Activated CD4-positive, alpha-beta T cell treated with anti-CD3 and anti-CD28 coated beads, Interleukin-2, amount 10 ng/mL, durations not matched to agents 24 days and 14 days (primary cell): ENCODE measurements at regions not wholly inside any gene's neighbourhood (a gene's known extent, or its start where the extent isn't known, plus 50 kb on each side); places are given as distances from the start of the nearest gene placed in this dataset.
A peak's percentile ranks its signal among the peaks of the same experiment; 100 is the strongest.

ENCODE experiments used
- DNase-seq: peaks from one replicate; pipeline ENCODE4 v3.0.0; 2022
- H3K27ac Mint-ChIP-seq: one replicate; pipeline ENCODE4 v1.8.0; 2022; ENCODE audit warnings: mild to moderate bottlenecking, mixed read lengths
- H3K27me3 Mint-ChIP-seq: one replicate; pipeline ENCODE4 v1.8.0; 2022; ENCODE audit warnings: mixed read lengths
- H3K36me3 Mint-ChIP-seq: one replicate; pipeline ENCODE4 v1.8.0; 2022; ENCODE audit warnings: low read depth, mild to moderate bottlenecking, mixed read lengths
- H3K4me1 Mint-ChIP-seq: one replicate; pipeline ENCODE4 v1.8.0; 2021; ENCODE audit warnings: mixed read lengths
- H3K4me3 Mint-ChIP-seq: one replicate; pipeline ENCODE4 v1.8.0; 2022; ENCODE audit warnings: mild to moderate bottlenecking, moderate library complexity, mixed read lengths
- H3K9me3 Mint-ChIP-seq: one replicate; pipeline ENCODE4 v1.8.0; 2021; ENCODE audit warnings: mixed read lengths
- intact Hi-C: fragments of 100-400 bp; cut with micrococcal nuclease; formaldehyde crosslinking; loops from one replicate; pipeline ENCODE4 v1.15.1; 2023

GRCh38 chr12:25806271-25806670 is 152.2 kb upstream of the RASSF8 start:
- Mint-ChIP-seq H3K9me3 (peaks cover 11% of the 10 kb centered on the region), H3K4me3 (peak overlapping the region; percentile 16)

GRCh38 chr12:25808604-25809003 is 149.9 kb upstream of the RASSF8 start:
- no peaks in the 10 kb centered on the region for H3K27me3 Mint-ChIP-seq
- intact Hi-C loops: no loop called here
- no peak overlapping the region for H3K4me3 Mint-ChIP-seq
- peaks cover 30% of the 10 kb centered on the region for H3K4me1 Mint-ChIP-seq
- no peak for DNase-seq
- no peak overlapping the region for H3K27ac Mint-ChIP-seq
- H3K9me3 Mint-ChIP-seq: peaks cover 11% of the 10 kb centered on the region
- no peaks in the 10 kb centered on the region for H3K36me3 Mint-ChIP-seq

More at GRCh38 chr12:25806271-25806670, 152.2 kb upstream of the RASSF8 start:
- DNase-seq: peak; percentile 71
- H3K27me3 Mint-ChIP-seq: no peaks in the 10 kb centered on the region
- H3K4me1 Mint-ChIP-seq: peaks cover 23% of the 10 kb centered on the region
- peak overlapping the region; percentile 12 for H3K27ac Mint-ChIP-seq
- no peaks in the 10 kb centered on the region for H3K36me3 Mint-ChIP-seq
- intact Hi-C loops: no loop called here

- Mint-ChIP-seq H3K4me1 (peaks cover 28% of the 10 kb centered on the region), H3K27ac (no peak overlapping the region), H3K36me3 (no peaks in the 10 kb centered on the region), H3K27me3 (no peaks in the 10 kb centered on the region), H3K4me3 (no peak overlapping the region), H3K9me3 (peaks cover 11% of the 10 kb centered on the region)
- DNase-seq: no peak
- intact Hi-C loops: no loop called here
Observed at GRCh38 chr12:25810683-25811082, 147.8 kb upstream of the RASSF8 start.

GRCh38 chr12:25811656-25812126 is 146.8 kb upstream of the RASSF8 start:
- intact Hi-C loops: no loop called here
- Mint-ChIP-seq H3K4me3 (no peak overlapping the region), H3K36me3 (no peaks in the 10 kb centered on the region), H3K27me3 (no peaks in the 10 kb centered on the region), H3K27ac (no peak overlapping the region), H3K9me3 (peaks cover 11% of the 10 kb centered on the region), H3K4me1 (peaks cover 23% of the 10 kb centered on the region)
- DNase-seq: no peak

GRCh38 chr12:25812295-25812694 is 146.2 kb upstream of the RASSF8 start:
- no peaks in the 10 kb centered on the region for H3K36me3 Mint-ChIP-seq
- H3K27me3 Mint-ChIP-seq: no peaks in the 10 kb centered on the region
- intact Hi-C loops: no loop called here
- H3K4me3 Mint-ChIP-seq: no peak overlapping the region
- no peak overlapping the region for H3K27ac Mint-ChIP-seq
- peaks cover 20% of the 10 kb centered on the region for H3K4me1 Mint-ChIP-seq
- DNase-seq: no peak
- peaks cover 11% of the 10 kb centered on the region for H3K9me3 Mint-ChIP-seq

GRCh38 chr12:25813843-25814242 is 144.6 kb upstream of the RASSF8 start:
- Mint-ChIP-seq H3K9me3 (peaks cover 3% of the 10 kb centered on the region), H3K4me1 (peaks cover 15% of the 10 kb centered on the region)

GRCh38 chr12:25816637-25817036 is 141.8 kb upstream of the RASSF8 start:
- DNase-seq: no peak
- H3K4me3 Mint-ChIP-seq: no peak overlapping the region
- no peaks in the 10 kb centered on the region for H3K9me3 Mint-ChIP-seq
- intact Hi-C loops: no loop called here
- H3K27me3 Mint-ChIP-seq: peaks cover 10% of the 10 kb centered on the region
- no peaks in the 10 kb centered on the region for H3K36me3 Mint-ChIP-seq
- H3K4me1 Mint-ChIP-seq: peaks cover 9% of the 10 kb centered on the region
- H3K27ac Mint-ChIP-seq: no peak overlapping the region

More at GRCh38 chr12:25813843-25814242, 144.6 kb upstream of the RASSF8 start:
- no peak overlapping the region for H3K27ac Mint-ChIP-seq
- DNase-seq: no peak
- intact Hi-C loops: no loop called here
- H3K4me3 Mint-ChIP-seq: no peak overlapping the region
- no peaks in the 10 kb centered on the region for H3K36me3 Mint-ChIP-seq
- H3K27me3 Mint-ChIP-seq: peaks cover under 1% of the 10 kb centered on the region

- intact Hi-C loops: no loop called here
- DNase-seq: no peak
- Mint-ChIP-seq H3K36me3 (no peaks in the 10 kb centered on the region), H3K9me3 (no peaks in the 10 kb centered on the region), H3K27ac (no peak overlapping the region), H3K27me3 (peaks cover 10% of the 10 kb centered on the region), H3K4me1 (peaks cover 4% of the 10 kb centered on the region), H3K4me3 (no peak overlapping the region)
Observed at GRCh38 chr12:25817166-25817565, 141.3 kb upstream of the RASSF8 start.

GRCh38 chr12:25818596-25819390 is 139.7 kb upstream of the RASSF8 start:
- Mint-ChIP-seq H3K9me3 (no peaks in the 10 kb centered on the region), H3K36me3 (no peaks in the 10 kb centered on the region), H3K4me3 (no peak overlapping the region), H3K27me3 (peaks cover 10% of the 10 kb centered on the region), H3K27ac (no peak overlapping the region), H3K4me1 (peaks cover 4% of the 10 kb centered on the region)
- no peak for DNase-seq
- intact Hi-C loops: no loop called here

- H3K27ac Mint-ChIP-seq: no peak overlapping the region
- DNase-seq: no peak
- H3K9me3 Mint-ChIP-seq: no peaks in the 10 kb centered on the region
Observed at GRCh38 chr12:25819691-25820090, 138.8 kb upstream of the RASSF8 start.

GRCh38 chr12:25822281-25822680 is 136.2 kb upstream of the RASSF8 start:
- Mint-ChIP-seq H3K27me3 (peaks cover 12% of the 10 kb centered on the region), H3K27ac (no peak overlapping the region), H3K9me3 (no peaks in the 10 kb centered on the region), H3K4me1 (no peaks in the 10 kb centered on the region), H3K4me3 (no peak overlapping the region), H3K36me3 (no peaks in the 10 kb centered on the region)
- intact Hi-C loops: no loop called here
- no peak for DNase-seq

More at GRCh38 chr12:25819691-25820090, 138.8 kb upstream of the RASSF8 start:
- Mint-ChIP-seq H3K4me1 (peaks cover 4% of the 10 kb centered on the region), H3K27me3 (peaks cover 12% of the 10 kb centered on the region), H3K36me3 (no peaks in the 10 kb centered on the region), H3K4me3 (no peak overlapping the region)
- intact Hi-C loops: no loop called here

- Mint-ChIP-seq H3K27ac (no peak overlapping the region), H3K36me3 (no peaks in the 10 kb centered on the region), H3K27me3 (peaks cover 7% of the 10 kb centered on the region), H3K9me3 (no peaks in the 10 kb centered on the region), H3K4me3 (no peak overlapping the region), H3K4me1 (no peaks in the 10 kb centered on the region)
- no peak for DNase-seq
- intact Hi-C loops: no loop called here
Observed at GRCh38 chr12:25824734-25825133, 133.7 kb upstream of the RASSF8 start.

GRCh38 chr12:25825446-25825845 is 133.0 kb upstream of the RASSF8 start:
- H3K9me3 Mint-ChIP-seq: no peaks in the 10 kb centered on the region
- no peak overlapping the region for H3K4me3 Mint-ChIP-seq
- H3K4me1 Mint-ChIP-seq: no peaks in the 10 kb centered on the region
- no peaks in the 10 kb centered on the region for H3K36me3 Mint-ChIP-seq
- peaks cover 4% of the 10 kb centered on the region for H3K27me3 Mint-ChIP-seq
- H3K27ac Mint-ChIP-seq: no peak overlapping the region
- DNase-seq: no peak
- intact Hi-C loops: no loop called here

GRCh38 chr12:25827141-25827540 is 131.3 kb upstream of the RASSF8 start:
- Mint-ChIP-seq H3K36me3 (no peaks in the 10 kb centered on the region), H3K4me1 (no peaks in the 10 kb centered on the region), H3K4me3 (no peak overlapping the region), H3K9me3 (no peaks in the 10 kb centered on the region), H3K27ac (no peak overlapping the region), H3K27me3 (peaks cover 6% of the 10 kb centered on the region)
- intact Hi-C loops: no loop called here
- DNase-seq: no peak

- H3K27ac Mint-ChIP-seq: no peak overlapping the region
- intact Hi-C loops: no loop called here
- H3K4me1 Mint-ChIP-seq: no peaks in the 10 kb centered on the region
- no peak for DNase-seq
- H3K9me3 Mint-ChIP-seq: no peaks in the 10 kb centered on the region
- no peak overlapping the region for H3K4me3 Mint-ChIP-seq
- H3K36me3 Mint-ChIP-seq: no peaks in the 10 kb centered on the region
- H3K27me3 Mint-ChIP-seq: peaks cover 11% of the 10 kb centered on the region
Observed at GRCh38 chr12:25827747-25828146, 130.7 kb upstream of the RASSF8 start.
